ENCODE measurements at regions not wholly inside any gene's neighbourhood (a gene's known extent, or its start where the extent isn't known, plus 50 kb on each side); places are given as distances from the start of the nearest gene placed in this dataset.
"Not testable (repeated sequence)": the region's sequence is repeated elsewhere in the genome, so short reads cannot be mapped to it uniquely, and the experiment has no call there.

GRCh38 chr2:219727771-219728429 is 100.5 kb downstream of the SLC4A3 start:
- no peak for DNase-seq

GRCh38 chr2:219728991-219729487 is 101.6 kb downstream of the SLC4A3 start:
- DNase-seq = no peak

GRCh38 chr2:219731173-219731572 is 103.7 kb downstream of the SLC4A3 start:
- DNase-seq = no peak

GRCh38 chr2:219733106-219733505 is 105.7 kb downstream of the SLC4A3 start:
- no peak for DNase-seq

- DNase-seq = no peak
These were observed 106.3 kb downstream of the SLC4A3 start for GRCh38 chr2:219733746-219734145.

GRCh38 chr2:219736209-219736608 is 108.8 kb downstream of the SLC4A3 start:
- no peak for DNase-seq

GRCh38 chr2:219737270-219737691 is 109.9 kb downstream of the SLC4A3 start:
- DNase-seq = no peak

GRCh38 chr2:219739066-219739465 is 111.6 kb downstream of the SLC4A3 start:
- DNase-seq = no peak

- no peak for DNase-seq
These were observed 112.5 kb downstream of the SLC4A3 start for GRCh38 chr2:219739866-219740440.

GRCh38 chr2:219743548-219743947 is 116.1 kb downstream of the SLC4A3 start:
- no peak for DNase-seq

GRCh38 chr2:219744066-219744465 is 116.6 kb downstream of the SLC4A3 start:
- DNase-seq = no peak

- DNase-seq = no peak
These were observed 117.2 kb downstream of the SLC4A3 start for GRCh38 chr2:219744600-219744999.

GRCh38 chr2:219747637-219748036 is 120.2 kb downstream of the SLC4A3 start:
- no peak for DNase-seq

GRCh38 chr2:219748671-219749570 is 121.5 kb downstream of the SLC4A3 start:
- no peak for DNase-seq

- DNase-seq = not testable (repeated sequence)
These were observed 123.7 kb downstream of the SLC4A3 start for GRCh38 chr2:219751121-219751520.

GRCh38 chr2:219752726-219753125 is 125.3 kb downstream of the SLC4A3 start:
- no peak for DNase-seq

- DNase-seq = no peak
These were observed 131.7 kb downstream of the SLC4A3 start for GRCh38 chr2:219758907-219759680.

GRCh38 chr2:219759801-219760200 is 132.4 kb downstream of the SLC4A3 start:
- DNase-seq = no peak

- no peak for DNase-seq
These were observed 137.9 kb downstream of the SLC4A3 start for GRCh38 chr2:219765231-219765911.

- DNase-seq = no peak
These were observed 139.2 kb downstream of the SLC4A3 start for GRCh38 chr2:219766658-219767057.

GRCh38 chr2:219769090-219769910 is 141.9 kb downstream of the SLC4A3 start:
- no peak for DNase-seq
